Common myeloid progenitor, CD34-positive (primary cell): ENCODE measurements at regions not wholly inside any gene's neighbourhood (a gene's known extent, or its start where the extent isn't known, plus 50 kb on each side); places are given as distances from the start of the nearest gene placed in this dataset.

ENCODE experiments used
- CTCF ChIA-PET: fragments of 350-600 bp; sonication (Branson Sonifier 250); formaldehyde crosslinking; loops from one replicate; lab custom pipeline; 2021; ENCODE audit warnings: antibody characterized with exemption; lab: Charles Lee
- POLR2A ChIA-PET: fragments of 350-600 bp; sonication (Branson Sonifier 250); formaldehyde crosslinking; loops from one replicate; lab custom pipeline; 2021; ENCODE audit warnings: antibody characterized with exemption; lab: Charles Lee
- DNase-seq, 3 donors: peaks; one replicate each; pipeline versions ENCODE4 v3.0.0 to v3.0.0-alpha.2; 2013
- H3K27ac ChIP-seq, 2 experiments: 1 replicate in 1 of 2; 2 replicates in 1 of 2; pipeline ENCODE4 v1.7.0; 2013; ENCODE audit warnings: inconsistent platforms in 2 of 2, low read length in 2 of 2, mild to moderate bottlenecking in 2 of 2, low read depth in 1 of 2, moderate library complexity in 1 of 2; ENCODE audit not compliant: severe bottlenecking in 2 of 2, insufficient read depth in 1 of 2, poor library complexity in 1 of 2
- H3K27me3 ChIP-seq, 5 experiments: replicated peaks in 2 of 5; 1 replicate in 3 of 5; 2 replicates in 2 of 5; pipeline versions ENCODE4 v1.6.1 to v1.7.0; 2013; ENCODE audit warnings: low read length in 4 of 5, mild to moderate bottlenecking in 2 of 5, moderate library complexity in 2 of 5, inconsistent platforms in 1 of 5; ENCODE audit not compliant: insufficient read depth in 5 of 5, control insufficient read depth in 4 of 5
- H3K36me3 ChIP-seq, 4 experiments: 1 replicate in 2 of 4; 2 replicates in 2 of 4; pipeline versions ENCODE4 v1.6.1 to v1.7.0; 2013; ENCODE audit warnings: low read length in 3 of 4, control low read depth in 1 of 4, mild to moderate bottlenecking in 1 of 4; ENCODE audit not compliant: control insufficient read depth in 4 of 4, insufficient read depth in 4 of 4
- H3K4me1 ChIP-seq, 4 experiments: 1 replicate in 3 of 4; 2 replicates in 1 of 4; pipeline versions ENCODE4 v1.6.1 to v1.7.1; 2013; ENCODE audit warnings: low read length in 3 of 4, mild to moderate bottlenecking in 3 of 4, control low read depth in 1 of 4, inconsistent platforms in 1 of 4, moderate library complexity in 1 of 4; ENCODE audit not compliant: control insufficient read depth in 4 of 4, insufficient read depth in 4 of 4; ENCODE audit errors: control extremely low read depth in 1 of 4
- H3K4me3 ChIP-seq, 7 experiments: 1 replicate in 4 of 7; 2 replicates in 3 of 7; pipeline versions ENCODE4 v1.5.1 to v1.7.0; 2013; ENCODE audit warnings: mild to moderate bottlenecking in 7 of 7, low read length in 6 of 7, moderate library complexity in 6 of 7, inconsistent platforms in 2 of 7, low read depth in 2 of 7, control low read depth in 1 of 7; ENCODE audit not compliant: insufficient read depth in 4 of 7, control insufficient read depth in 1 of 7; ENCODE audit errors: extremely low read depth in 1 of 7
- H3K9me3 ChIP-seq, 5 experiments: 1 replicate in 4 of 5; 2 replicates in 1 of 5; pipeline versions ENCODE4 v1.6.1 to v1.7.1; 2013; ENCODE audit warnings: low read length in 4 of 5, mild to moderate bottlenecking in 2 of 5, inconsistent platforms in 1 of 5, low read depth in 1 of 5, moderate library complexity in 1 of 5; ENCODE audit not compliant: control insufficient read depth in 4 of 5, insufficient read depth in 2 of 5; ENCODE audit errors: control extremely low read depth in 1 of 5
- WGBS: methylation state at CpG from one replicate; pipeline ENCODE4 v1.1.5; 2013; ENCODE audit not compliant: insufficient coverage; 5-methylcytosine and 5-hydroxymethylcytosine counted together

DNA sequence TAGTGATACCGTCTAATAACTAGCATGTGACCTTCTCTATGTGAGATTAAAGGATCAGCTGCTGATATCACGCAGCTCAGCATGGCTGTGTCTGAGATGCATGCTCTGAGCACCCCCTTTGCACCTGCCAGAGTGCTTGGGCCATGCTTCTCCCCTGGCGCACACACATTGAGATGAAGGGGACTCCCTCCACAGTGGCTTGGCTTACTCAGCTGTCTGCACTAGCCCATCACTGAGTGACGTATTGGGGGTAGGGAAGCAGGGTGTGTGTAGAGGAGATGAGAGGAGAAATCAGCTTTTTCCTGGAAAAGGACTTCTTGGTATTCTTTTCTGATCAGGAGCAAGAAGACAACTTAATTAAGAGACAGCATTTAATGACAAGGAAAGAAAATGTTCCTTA is 216.5 kb downstream of the BLID start:
- no peaks in the 10 kb centered on the region for H3K36me3 ChIP-seq
- peaks cover 0 to 9% (median 6%) of the 10 kb centered on the region in 4 experiments for H3K4me1 ChIP-seq
- no peak overlapping the region for H3K27ac ChIP-seq
- H3K4me3 ChIP-seq = no peak overlapping the region
- POLR2A ChIA-PET = no interaction called here
- H3K9me3 ChIP-seq = peaks cover 0 to 2% (median 0%) of the 10 kb centered on the region in 5 experiments
- peaks cover 0 to 2% (median 0%) of the 10 kb centered on the region in 5 experiments for H3K27me3 ChIP-seq
- no peak for DNase-seq
- 95% methylated on average over 4 of the region's 4 CpGs for WGBS
- CTCF ChIA-PET = no interaction called here

DNA sequence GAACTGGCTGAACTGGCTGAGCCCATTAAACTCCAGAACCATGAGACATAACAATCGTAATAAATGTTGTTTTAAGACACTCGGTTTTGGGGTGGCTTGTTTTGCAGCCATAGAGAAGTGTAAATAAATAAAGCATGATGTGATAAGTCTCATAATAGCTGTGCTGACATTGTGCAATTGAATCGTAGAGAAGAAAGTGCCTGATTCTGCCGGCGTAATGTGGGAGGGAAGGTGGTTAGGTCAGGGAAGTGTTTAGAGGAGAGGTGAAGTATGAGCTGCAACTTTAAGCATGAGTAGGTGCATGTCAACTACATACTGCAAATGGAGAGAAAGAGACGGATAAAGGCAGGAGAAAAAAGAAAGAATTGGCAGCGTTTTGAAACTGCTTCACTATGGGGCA is 217.1 kb downstream of the BLID start:
- 93% methylated on average over 7 of the region's 7 CpGs for WGBS
- Histone ChIP-seq H3K36me3 (no peaks in the 10 kb centered on the region), H3K9me3 (peaks cover 0 to 2% (median 0%) of the 10 kb centered on the region in 5 experiments), H3K4me3 (no peak overlapping the region), H3K4me1 (peaks cover 0 to 4% (median 3%) of the 10 kb centered on the region in 4 experiments), H3K27ac (no peak overlapping the region), H3K27me3 (peaks cover 0 to 2% (median 0%) of the 10 kb centered on the region in 5 experiments)
- POLR2A ChIA-PET = no interaction called here
- DNase-seq = no peak
- CTCF ChIA-PET = no interaction called here

DNA sequence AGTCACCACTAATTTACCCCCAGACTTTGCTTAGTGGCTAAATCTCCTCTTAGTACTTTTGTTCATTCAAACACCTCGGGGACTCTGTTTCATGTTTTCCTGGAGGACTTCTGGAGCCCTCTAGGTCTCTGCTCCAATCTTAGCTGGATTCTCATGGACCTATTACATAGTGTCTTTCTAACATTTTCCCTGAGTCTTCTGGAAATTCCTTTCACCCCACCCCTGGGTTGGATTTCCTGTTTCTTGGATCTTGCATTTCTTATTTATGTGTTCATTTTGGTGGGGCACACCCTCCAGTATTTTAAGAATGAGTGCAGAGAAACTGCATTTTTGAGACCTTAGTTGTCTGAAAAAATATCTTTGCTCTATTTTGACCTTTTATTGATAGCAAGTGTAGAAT is 220.1 kb downstream of the BLID start:
- POLR2A ChIA-PET = no interaction called here
- DNase-seq = no peak
- Histone ChIP-seq H3K4me1 (no peaks in the 10 kb centered on the region), H3K36me3 (no peaks in the 10 kb centered on the region), H3K27ac (no peak overlapping the region), H3K27me3 (peaks cover 0 to 2% (median 0%) of the 10 kb centered on the region in 5 experiments), H3K4me3 (no peak overlapping the region), H3K9me3 (peaks cover 0 to 2% (median 0%) of the 10 kb centered on the region in 5 experiments)
- CTCF ChIA-PET = no interaction called here
- 86% methylated on average over 1 of the region's 1 CpG for WGBS

DNA sequence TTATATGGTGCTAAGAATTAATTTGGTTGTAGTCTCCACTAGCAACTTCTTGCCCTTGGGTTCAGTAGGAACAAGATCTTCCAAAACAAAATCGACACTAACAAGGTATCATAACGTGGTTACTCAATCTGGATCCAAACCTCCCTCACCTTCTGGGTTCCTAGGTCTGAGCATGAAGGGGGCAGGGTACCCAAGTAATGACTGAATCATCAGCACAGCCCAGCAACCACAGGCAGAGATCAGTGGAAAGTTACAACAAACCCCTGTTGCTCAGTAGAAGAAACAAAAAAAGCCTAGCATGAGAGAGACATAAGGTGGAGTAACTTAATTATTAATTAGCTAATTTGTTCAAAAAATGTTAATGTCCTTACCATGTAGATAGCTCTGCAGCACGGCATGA is 221.4 kb downstream of the BLID start:
- Histone ChIP-seq H3K27me3 (peaks cover 0 to 2% (median 0%) of the 10 kb centered on the region in 5 experiments), H3K36me3 (no peaks in the 10 kb centered on the region), H3K27ac (no peak overlapping the region), H3K4me1 (no peaks in the 10 kb centered on the region), H3K4me3 (no peak overlapping the region), H3K9me3 (peaks cover 0 to 2% (median 0%) of the 10 kb centered on the region in 5 experiments)
- CTCF ChIA-PET = no interaction called here
- POLR2A ChIA-PET = no interaction called here
- no peak for DNase-seq
- 97% methylated on average over 3 of the region's 3 CpGs for WGBS

DNA sequence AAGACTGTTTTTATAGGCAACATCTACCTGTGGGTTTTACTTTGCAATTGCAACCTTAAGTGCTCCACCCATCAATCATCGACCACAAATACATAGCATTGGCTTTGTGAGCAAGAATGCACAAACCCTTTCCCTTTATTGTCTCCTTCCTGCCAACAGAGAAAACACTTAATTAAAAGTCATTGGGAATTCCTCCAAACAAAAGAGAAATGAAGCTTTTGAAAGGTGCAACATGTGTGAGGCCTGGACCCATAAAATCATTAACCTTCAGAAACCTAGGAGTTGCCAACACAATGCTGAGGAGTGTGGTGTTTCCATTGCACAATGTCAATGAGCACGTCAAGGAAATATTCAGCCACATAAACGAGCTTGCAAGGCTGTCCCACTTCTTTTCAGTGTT is 223.2 kb downstream of the BLID start:
- H3K27ac ChIP-seq = no peak overlapping the region
- ChIA-PET POLR2A (no interaction called here), CTCF (no interaction called here)
- 90% methylated on average over 3 of the region's 3 CpGs for WGBS
- no peaks in the 10 kb centered on the region for H3K9me3 ChIP-seq
- no peaks in the 10 kb centered on the region for H3K36me3 ChIP-seq
- DNase-seq = no peak
- peaks cover 0 to 2% (median 0%) of the 10 kb centered on the region in 5 experiments for H3K27me3 ChIP-seq
- no peak overlapping the region for H3K4me3 ChIP-seq
- H3K4me1 ChIP-seq = no peaks in the 10 kb centered on the region

DNA sequence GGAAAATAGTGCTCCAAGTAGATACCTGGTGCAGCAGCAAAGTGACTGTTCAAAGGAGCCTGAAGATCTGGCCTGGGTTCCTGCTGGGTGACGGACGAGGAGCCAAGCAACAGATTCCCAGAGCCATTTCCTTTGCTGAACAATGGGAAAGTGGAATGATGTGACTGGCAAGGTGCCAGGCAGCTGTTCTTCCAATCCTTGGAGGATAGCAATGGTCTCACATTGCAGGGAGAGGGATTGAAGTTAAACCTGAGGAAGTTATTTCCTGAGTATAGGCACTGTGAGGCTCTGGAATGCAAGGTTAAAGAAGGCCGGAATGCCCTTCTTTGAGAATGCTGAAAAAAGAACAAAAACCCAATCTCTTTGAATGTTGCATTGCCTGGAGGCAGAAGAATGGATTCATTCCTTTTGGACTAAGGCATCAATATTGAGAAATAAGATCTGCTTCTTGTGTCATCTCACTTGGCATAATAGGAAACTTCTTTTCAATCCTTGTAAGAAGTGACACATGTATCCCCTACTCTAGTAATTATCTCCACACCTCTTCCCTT is 223.8 kb downstream of the BLID start:
- CTCF ChIA-PET = no interaction called here
- no peak overlapping the region for H3K4me3 ChIP-seq
- no peaks in the 10 kb centered on the region for H3K4me1 ChIP-seq
- H3K36me3 ChIP-seq = no peaks in the 10 kb centered on the region
- H3K9me3 ChIP-seq = no peaks in the 10 kb centered on the region
- H3K27ac ChIP-seq = no peak overlapping the region
- POLR2A ChIA-PET = no interaction called here
- 95% methylated on average over 3 of the region's 3 CpGs for whole genome bisulfite sequencing
- DNase-seq = no peak
- peaks cover 0 to 2% (median 0%) of the 10 kb centered on the region in 5 experiments for H3K27me3 ChIP-seq

DNA sequence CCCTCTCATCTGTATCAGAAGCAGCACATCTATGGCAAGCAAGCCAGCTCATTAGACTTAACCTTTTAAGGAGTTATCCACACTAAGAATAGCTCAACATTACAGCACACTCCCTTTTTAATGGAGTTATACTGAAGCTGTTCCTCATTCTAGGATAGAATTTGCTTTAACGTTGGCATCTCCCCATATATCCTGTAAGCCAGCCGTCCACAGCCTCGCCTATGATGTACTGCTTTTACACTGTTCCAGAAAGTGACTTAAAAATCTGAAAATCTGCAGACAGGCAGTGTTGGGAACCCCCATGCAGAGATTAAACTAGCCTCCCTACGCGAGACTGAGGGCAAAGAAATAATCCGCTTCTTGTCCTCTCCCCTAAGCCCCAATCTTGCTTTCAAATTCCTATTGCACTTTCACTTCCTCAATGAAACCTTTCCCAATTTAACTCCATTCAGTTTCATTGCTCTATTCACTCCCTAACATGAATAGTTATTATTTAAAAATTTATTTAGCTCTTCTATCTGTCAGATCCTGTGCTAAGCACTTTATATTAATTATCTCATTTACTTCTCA is 225.0 kb downstream of the BLID start:
- no peaks in the 10 kb centered on the region for H3K4me1 ChIP-seq
- CTCF ChIA-PET = no interaction called here
- POLR2A ChIA-PET = no interaction called here

More for the DNA sequence above, 225.0 kb downstream of the BLID start:
- 97% methylated on average over 4 of the region's 6 CpGs for WGBS
- no peak for DNase-seq
- no peaks in the 10 kb centered on the region for H3K36me3 ChIP-seq
- H3K27me3 ChIP-seq = peaks cover 0 to 2% (median 0%) of the 10 kb centered on the region in 5 experiments
- no peak overlapping the region for H3K4me3 ChIP-seq
- no peak overlapping the region for H3K27ac ChIP-seq
- no peaks in the 10 kb centered on the region for H3K9me3 ChIP-seq
